OCI-LY3 (cell line): ENCODE measurements at regions not wholly inside any gene's neighbourhood (a gene's known extent, or its start where the extent isn't known, plus 50 kb on each side); places are given as distances from the start of the nearest gene placed in this dataset.

Experiments
- H2AFZ ChIP-seq: fragments of 200-600, 300-600 bp; shearing (Covaris generic); 2 replicates; pipeline ENCODE4 v1.6.0; 2014; ENCODE audit warnings: antibody characterized with exemption, low read depth, low read length
- H3K27ac ChIP-seq: fragments of 200-600, 300-600 bp; sonication (generic); 2 replicates; pipeline ENCODE4 v1.5.1; 2014; ENCODE audit warnings: mild to moderate bottlenecking, low read length, moderate library complexity, mixed read lengths
- H3K27me3 ChIP-seq: fragments of 200-600, 300-600 bp; sonication (generic); 2 replicates; pipeline ENCODE4 v1.6.1; 2014; ENCODE audit warnings: low read depth, low read length, mixed read lengths
- H3K36me3 ChIP-seq: fragments of 200-600, 300-600 bp; sonication (generic); replicated peaks from 2 replicates; pipeline ENCODE3; 2014; ENCODE audit warnings: low read depth, low read length, mixed read lengths
- H3K4me1 ChIP-seq: fragments of 300-600, 200-600 bp; sonication (generic); 2 replicates; pipeline ENCODE4 v1.6.1; 2014; ENCODE audit warnings: low read length, mixed read lengths
- H3K4me2 ChIP-seq: fragments of 200-600, 300-600 bp; sonication (generic); 2 replicates; pipeline ENCODE4 v1.6.1; 2014; ENCODE audit warnings: low read length, mixed read lengths
- H3K4me3 ChIP-seq: fragments of 300-600, 200-600 bp; sonication (generic); 2 replicates; pipeline ENCODE4 v1.5.1; 2014; ENCODE audit warnings: antibody characterized with exemption, mild to moderate bottlenecking, low read length, moderate library complexity
- H3K79me2 ChIP-seq: fragments of 300-600, 200-600 bp; shearing (Covaris generic); 2 replicates; pipeline ENCODE4 v1.6.1; 2014; ENCODE audit warnings: mild to moderate bottlenecking, low read length, mixed read lengths
- H3K9ac ChIP-seq: fragments of 300-600, 200-600 bp; shearing (Covaris generic); 2 replicates; pipeline ENCODE4 v1.6.0; 2014; ENCODE audit warnings: mild to moderate bottlenecking, low read length, moderate library complexity
- H3K9me3 ChIP-seq: fragments of 200-600, 300-600 bp; shearing (Covaris generic); 2 replicates; pipeline ENCODE4 v1.6.1; 2014; ENCODE audit warnings: low read length, mixed read lengths; ENCODE audit not compliant: insufficient read depth
- H4K20me1 ChIP-seq: fragments of 200-600, 300-600 bp; sonication (generic); 2 replicates; pipeline ENCODE4 v1.6.1; 2016; ENCODE audit warnings: low read length, mixed read lengths; ENCODE audit not compliant: insufficient read depth
- CTCF ChIP-seq: fragments of 200-600, 300-600 bp; sonication (generic); IDR thresholded peaks from 2 replicates; pipeline ENCODE4 v1.5.1; 2014; ENCODE audit warnings: antibody characterized with exemption, low read length, low read depth
- EZH2phosphoT487 ChIP-seq: fragments of 200-600 bp; shearing (Covaris generic); IDR thresholded peaks from 2 replicates; pipeline ENCODE4 v1.6.1; 2018; ENCODE audit warnings: antibody characterized with exemption, mixed run types, low read depth

- Histone ChIP-seq H3K9ac (no peak overlapping the region), H2AFZ (no peak overlapping the region), H3K27ac (no peak overlapping the region), H3K36me3 (no peaks in the 10 kb centered on the region), H3K4me2 (no peak overlapping the region), H3K4me1 (no peaks in the 10 kb centered on the region), H3K9me3 (no peaks in the 10 kb centered on the region), H3K4me3 (no peak overlapping the region), H4K20me1 (no peaks in the 10 kb centered on the region), H3K79me2 (no peaks in the 10 kb centered on the region), H3K27me3 (no peaks in the 10 kb centered on the region)
- TF ChIP-seq CTCF (no peak), EZH2phosphoT487 (no peak)
These were observed 137.7 kb downstream of the FAM204A start for GRCh38 chr10:118204292-118204943.

DNA sequence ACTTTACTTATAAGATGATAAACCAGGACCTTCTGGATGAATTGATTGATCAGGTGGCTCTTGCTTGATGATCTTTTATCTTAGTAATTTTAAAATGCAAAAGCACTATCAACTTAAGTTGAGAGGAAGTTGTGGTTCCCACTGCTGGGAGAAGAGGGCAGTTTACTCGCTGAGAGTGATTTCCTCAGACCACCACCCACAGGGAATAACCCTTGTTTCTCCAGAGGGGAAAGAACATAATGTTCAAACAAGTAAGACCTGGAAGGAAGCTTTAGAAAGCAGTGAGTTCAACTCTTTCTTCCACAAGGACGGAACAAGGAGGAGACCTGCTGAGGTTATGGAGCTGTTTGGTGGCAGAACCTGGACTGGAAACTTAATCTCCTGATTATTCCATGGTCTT, 138.7 kb downstream of the FAM204A start:
- Histone ChIP-seq H3K4me2 (no peak overlapping the region), H3K9ac (no peak overlapping the region), H3K9me3 (no peaks in the 10 kb centered on the region), H3K79me2 (no peaks in the 10 kb centered on the region), H3K36me3 (no peaks in the 10 kb centered on the region), H3K4me3 (no peak overlapping the region), H3K4me1 (no peaks in the 10 kb centered on the region), H2AFZ (no peak overlapping the region), H3K27ac (no peak overlapping the region), H4K20me1 (no peaks in the 10 kb centered on the region), H3K27me3 (no peaks in the 10 kb centered on the region)
- TF ChIP-seq EZH2phosphoT487 (no peak), CTCF (no peak)

DNA sequence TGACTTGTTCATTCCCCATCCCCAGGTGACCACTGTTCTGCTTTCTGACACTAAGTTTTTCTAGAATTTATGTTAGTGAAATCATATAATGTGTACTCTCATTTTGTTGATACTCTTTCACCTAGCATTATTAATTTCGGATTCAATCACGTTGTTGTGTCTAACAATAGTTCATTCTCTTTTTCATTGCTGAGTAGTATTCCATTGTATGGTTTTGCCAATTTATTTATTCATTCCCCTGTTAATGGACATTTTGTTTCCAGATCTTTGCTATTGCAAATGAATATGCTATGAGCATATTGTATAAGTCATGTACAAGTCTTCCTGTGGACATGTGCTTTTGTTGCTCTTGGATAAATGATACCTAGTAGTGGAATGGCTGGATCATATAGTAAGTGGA, 146.4 kb downstream of the FAM204A start:
- Histone ChIP-seq H3K27ac (no peak overlapping the region), H3K27me3 (no peaks in the 10 kb centered on the region), H3K36me3 (no peaks in the 10 kb centered on the region), H4K20me1 (no peaks in the 10 kb centered on the region), H3K9ac (no peak overlapping the region), H3K4me2 (no peak overlapping the region), H3K9me3 (no peaks in the 10 kb centered on the region), H3K4me1 (no peaks in the 10 kb centered on the region), H2AFZ (no peak overlapping the region), H3K4me3 (no peak overlapping the region), H3K79me2 (no peaks in the 10 kb centered on the region)
- TF ChIP-seq CTCF = no peak
- TF ChIP-seq EZH2phosphoT487 = no peak

DNA sequence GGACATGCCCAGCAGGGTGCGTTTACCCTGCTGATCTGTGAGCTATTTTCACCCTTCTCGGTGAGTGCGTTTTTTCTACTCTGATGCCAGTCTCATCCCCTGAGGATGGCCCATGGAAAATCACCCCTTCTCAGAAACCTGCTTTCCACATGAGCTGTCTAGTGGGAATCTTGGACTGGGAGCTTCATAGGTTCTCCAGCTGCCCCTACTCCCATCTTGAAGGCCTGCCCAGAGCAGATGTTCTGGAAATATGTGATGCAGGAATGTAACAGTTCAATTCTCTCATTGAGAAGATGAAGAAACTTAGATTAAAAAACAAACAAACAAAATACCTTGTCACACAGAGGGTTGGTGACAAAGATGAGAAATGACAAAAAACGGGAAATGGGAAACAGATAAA, 146.9 kb upstream of the RAB11FIP2 start:
- Histone ChIP-seq H3K27me3 (no peaks in the 10 kb centered on the region), H3K36me3 (no peaks in the 10 kb centered on the region), H3K4me1 (no peaks in the 10 kb centered on the region), H3K9ac (no peak overlapping the region), H4K20me1 (no peaks in the 10 kb centered on the region), H3K27ac (no peak overlapping the region), H3K79me2 (no peaks in the 10 kb centered on the region), H3K9me3 (no peaks in the 10 kb centered on the region), H2AFZ (no peak overlapping the region), H3K4me3 (no peak overlapping the region), H3K4me2 (no peak overlapping the region)
- TF ChIP-seq EZH2phosphoT487 (no peak), CTCF (no peak)
